ENCODE measurements at regions not wholly inside any gene's neighbourhood (a gene's known extent, or its start where the extent isn't known, plus 50 kb on each side); places are given as distances from the start of the nearest gene placed in this dataset.

DNA sequence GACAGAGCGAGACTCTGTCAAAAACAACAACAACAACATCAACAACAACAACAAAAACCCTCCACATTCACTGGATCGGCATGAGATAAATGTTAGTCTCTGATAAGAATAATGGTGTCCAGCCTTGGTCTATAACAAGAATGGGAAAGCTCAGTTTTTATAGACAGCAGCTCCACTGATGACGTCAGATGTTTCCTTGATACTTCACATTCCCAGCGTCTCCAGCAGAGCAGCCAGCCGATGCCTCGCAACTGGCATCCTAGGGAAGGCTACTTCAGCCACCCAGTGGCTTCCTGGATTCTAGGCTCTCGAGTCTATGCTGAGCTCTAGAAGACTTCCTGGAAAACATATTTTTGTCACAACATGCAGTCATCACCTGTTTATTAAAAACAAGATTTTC lies 271.4 kb upstream of the SMIM21 start:
- TF ChIP-seq MEF2D (tag; conservative IDR thresholded peaks at IDR 0.05; ENCODE audit: low read depth) (no peak), EZH2 (IDR thresholded peaks at IDR 0.05; ENCODE audit: borderline replicate concordance, low read depth, low read length) (no peak), PTBP1 (IDR thresholded peaks at IDR 0.05; ENCODE audit: low read depth, low read length) (no peak), POLR2A (conservative IDR thresholded peaks at IDR 0.05) (no peak), ATF1 (CRISPR knock-in tag; IDR thresholded peaks at IDR 0.05) (no peak), ATF1 (tag; IDR thresholded peaks at IDR 0.05) (0 out of 2 replicates have a peak, but pooled peaks have one; percentile 15), ERF (CRISPR knock-in tag; IDR thresholded peaks at IDR 0.05) (no peak), SMARCE1 (IDR thresholded peaks at IDR 0.05) (no peak), POLR2G (IDR thresholded peaks at IDR 0.05; ENCODE audit: low read depth, low read length) (no peak)
- TF ChIP-seq, protein P1, sequence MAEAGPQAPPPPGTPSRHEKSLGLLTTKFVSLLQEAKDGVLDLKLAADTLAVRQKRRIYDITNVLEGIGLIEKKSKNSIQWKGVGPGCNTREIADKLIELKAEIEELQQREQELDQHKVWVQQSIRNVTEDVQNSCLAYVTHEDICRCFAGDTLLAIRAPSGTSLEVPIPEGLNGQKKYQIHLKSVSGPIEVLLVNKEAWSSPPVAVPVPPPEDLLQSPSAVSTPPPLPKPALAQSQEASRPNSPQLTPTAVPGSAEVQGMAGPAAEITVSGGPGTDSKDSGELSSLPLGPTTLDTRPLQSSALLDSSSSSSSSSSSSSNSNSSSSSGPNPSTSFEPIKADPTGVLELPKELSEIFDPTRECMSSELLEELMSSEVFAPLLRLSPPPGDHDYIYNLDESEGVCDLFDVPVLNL (CRISPR knock-in tag; IDR thresholded peaks at IDR 0.05; ENCODE audit: low read depth), result no peak
- TF ChIP-seq, protein P2, sequence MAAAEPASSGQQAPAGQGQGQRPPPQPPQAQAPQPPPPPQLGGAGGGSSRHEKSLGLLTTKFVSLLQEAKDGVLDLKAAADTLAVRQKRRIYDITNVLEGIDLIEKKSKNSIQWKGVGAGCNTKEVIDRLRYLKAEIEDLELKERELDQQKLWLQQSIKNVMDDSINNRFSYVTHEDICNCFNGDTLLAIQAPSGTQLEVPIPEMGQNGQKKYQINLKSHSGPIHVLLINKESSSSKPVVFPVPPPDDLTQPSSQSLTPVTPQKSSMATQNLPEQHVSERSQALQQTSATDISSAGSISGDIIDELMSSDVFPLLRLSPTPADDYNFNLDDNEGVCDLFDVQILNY (CRISPR knock-in tag; IDR thresholded peaks at IDR 0.05), result no peak
- TF ChIP-seq, protein P3, sequence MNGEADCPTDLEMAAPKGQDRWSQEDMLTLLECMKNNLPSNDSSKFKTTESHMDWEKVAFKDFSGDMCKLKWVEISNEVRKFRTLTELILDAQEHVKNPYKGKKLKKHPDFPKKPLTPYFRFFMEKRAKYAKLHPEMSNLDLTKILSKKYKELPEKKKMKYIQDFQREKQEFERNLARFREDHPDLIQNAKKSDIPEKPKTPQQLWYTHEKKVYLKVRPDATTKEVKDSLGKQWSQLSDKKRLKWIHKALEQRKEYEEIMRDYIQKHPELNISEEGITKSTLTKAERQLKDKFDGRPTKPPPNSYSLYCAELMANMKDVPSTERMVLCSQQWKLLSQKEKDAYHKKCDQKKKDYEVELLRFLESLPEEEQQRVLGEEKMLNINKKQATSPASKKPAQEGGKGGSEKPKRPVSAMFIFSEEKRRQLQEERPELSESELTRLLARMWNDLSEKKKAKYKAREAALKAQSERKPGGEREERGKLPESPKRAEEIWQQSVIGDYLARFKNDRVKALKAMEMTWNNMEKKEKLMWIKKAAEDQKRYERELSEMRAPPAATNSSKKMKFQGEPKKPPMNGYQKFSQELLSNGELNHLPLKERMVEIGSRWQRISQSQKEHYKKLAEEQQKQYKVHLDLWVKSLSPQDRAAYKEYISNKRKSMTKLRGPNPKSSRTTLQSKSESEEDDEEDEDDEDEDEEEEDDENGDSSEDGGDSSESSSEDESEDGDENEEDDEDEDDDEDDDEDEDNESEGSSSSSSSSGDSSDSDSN (IDR thresholded peaks at IDR 0.05; ENCODE audit: borderline replicate concordance in 1 of 2, low read depth in 2 of 2, low read length in 2 of 2), result no peak
- TF ChIP-seq, protein P4, sequence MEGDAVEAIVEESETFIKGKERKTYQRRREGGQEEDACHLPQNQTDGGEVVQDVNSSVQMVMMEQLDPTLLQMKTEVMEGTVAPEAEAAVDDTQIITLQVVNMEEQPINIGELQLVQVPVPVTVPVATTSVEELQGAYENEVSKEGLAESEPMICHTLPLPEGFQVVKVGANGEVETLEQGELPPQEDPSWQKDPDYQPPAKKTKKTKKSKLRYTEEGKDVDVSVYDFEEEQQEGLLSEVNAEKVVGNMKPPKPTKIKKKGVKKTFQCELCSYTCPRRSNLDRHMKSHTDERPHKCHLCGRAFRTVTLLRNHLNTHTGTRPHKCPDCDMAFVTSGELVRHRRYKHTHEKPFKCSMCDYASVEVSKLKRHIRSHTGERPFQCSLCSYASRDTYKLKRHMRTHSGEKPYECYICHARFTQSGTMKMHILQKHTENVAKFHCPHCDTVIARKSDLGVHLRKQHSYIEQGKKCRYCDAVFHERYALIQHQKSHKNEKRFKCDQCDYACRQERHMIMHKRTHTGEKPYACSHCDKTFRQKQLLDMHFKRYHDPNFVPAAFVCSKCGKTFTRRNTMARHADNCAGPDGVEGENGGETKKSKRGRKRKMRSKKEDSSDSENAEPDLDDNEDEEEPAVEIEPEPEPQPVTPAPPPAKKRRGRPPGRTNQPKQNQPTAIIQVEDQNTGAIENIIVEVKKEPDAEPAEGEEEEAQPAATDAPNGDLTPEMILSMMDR (IDR thresholded peaks at IDR 0.05 in 2 of 3, conservative IDR thresholded peaks at IDR 0.05 in 1 of 3; ENCODE audit: insufficient read depth in 2 of 3, low read depth in 1 of 3, low read length in 3 of 3), result no peak
- TF ChIP-seq, protein P5, sequence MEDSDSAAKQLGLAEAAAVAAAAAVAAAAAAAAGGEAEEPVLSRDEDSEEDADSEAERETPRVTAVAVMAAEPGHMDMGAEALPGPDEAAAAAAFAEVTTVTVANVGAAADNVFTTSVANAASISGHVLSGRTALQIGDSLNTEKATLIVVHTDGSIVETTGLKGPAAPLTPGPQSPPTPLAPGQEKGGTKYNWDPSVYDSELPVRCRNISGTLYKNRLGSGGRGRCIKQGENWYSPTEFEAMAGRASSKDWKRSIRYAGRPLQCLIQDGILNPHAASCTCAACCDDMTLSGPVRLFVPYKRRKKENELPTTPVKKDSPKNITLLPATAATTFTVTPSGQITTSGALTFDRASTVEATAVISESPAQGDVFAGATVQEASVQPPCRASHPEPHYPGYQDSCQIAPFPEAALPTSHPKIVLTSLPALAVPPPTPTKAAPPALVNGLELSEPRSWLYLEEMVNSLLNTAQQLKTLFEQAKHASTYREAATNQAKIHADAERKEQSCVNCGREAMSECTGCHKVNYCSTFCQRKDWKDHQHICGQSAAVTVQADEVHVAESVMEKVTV (CRISPR knock-in tag; IDR thresholded peaks at IDR 0.05), result no peak

Data from K562 (cell line).